B cell (primary cell): ENCODE measurements at regions not wholly inside any gene's neighbourhood (a gene's known extent, or its start where the extent isn't known, plus 50 kb on each side); places are given as distances from the start of the nearest gene placed in this dataset.

Experiments used
- CTCF ChIP-seq: fragments of 200-600 bp; IDR thresholded peaks from one replicate; pipeline ENCODE4 v1.8.0; 2022; ENCODE audit warnings: antibody characterized with exemption, mild to moderate bottlenecking
- EZH2 ChIP-seq: IDR thresholded peaks from 2 replicates; pipeline ENCODE4 v1.6.1; 2012; ENCODE audit warnings: borderline replicate concordance, low read depth, mild to moderate bottlenecking, moderate library complexity, low read length; ENCODE audit not compliant: insufficient read depth, poor library complexity, severe bottlenecking

- TF ChIP-seq CTCF: no peak
- TF ChIP-seq EZH2: no peak
Measured at GRCh38 chr10:131669838-131670237, 231.0 kb upstream of the PPP2R2D start.
